ENCODE measurements at regions not wholly inside any gene's neighbourhood (a gene's known extent, or its start where the extent isn't known, plus 50 kb on each side); places are given as distances from the start of the nearest gene placed in this dataset.
A peak's percentile ranks its signal among the peaks of the same experiment; 100 is the strongest.

- no peak for DNase-seq
- Histone ChIP-seq H3K36me3 (ENCODE audit: low read depth) (no peaks in the 10 kb centered on the region), H3K9me3 (no peaks in the 10 kb centered on the region), H3K4me1 (ENCODE audit: low read depth) (no peaks in the 10 kb centered on the region), H3K4me3 (no peak overlapping the region)
- intact Hi-C loops (cut with DNase I, micrococcal nuclease): no loop called here
- TF ChIP-seq CTCF (IDR thresholded peaks at IDR 0.05): no peak
- ATAC-seq: no peak
Observed at GRCh38 chr6:134846031-134846430, 103.9 kb downstream of the ALDH8A1 start.

GRCh38 chr6:134844120-134844519 lies 105.8 kb downstream of the ALDH8A1 start:
- Histone ChIP-seq H3K4me1 (ENCODE audit: low read depth) (no peaks in the 10 kb centered on the region), H3K9me3 (no peaks in the 10 kb centered on the region), H3K4me3 (no peak overlapping the region), H3K36me3 (ENCODE audit: low read depth) (no peaks in the 10 kb centered on the region)
- DNase-seq (no peak), ATAC-seq (no peak)
- intact Hi-C loops (cut with DNase I, micrococcal nuclease): no loop called here
- no peak for TF ChIP-seq CTCF (IDR thresholded peaks at IDR 0.05)

GRCh38 chr6:134840086-134840867 lies 109.6 kb downstream of the ALDH8A1 start:
- TF ChIP-seq CTCF (IDR thresholded peaks at IDR 0.05): no peak
- Histone ChIP-seq H3K9me3 (no peaks in the 10 kb centered on the region), H3K4me1 (ENCODE audit: low read depth) (no peaks in the 10 kb centered on the region), H3K36me3 (ENCODE audit: low read depth) (no peaks in the 10 kb centered on the region), H3K4me3 (no peak overlapping the region)
- intact Hi-C loops (cut with DNase I, micrococcal nuclease): no loop called here
- DNase-seq (peak in 1 of 3 donors; percentile 34), ATAC-seq (peak; percentile 70)

GRCh38 chr6:134835993-134836392 lies 113.9 kb downstream of the ALDH8A1 start:
- no peaks in the 10 kb centered on the region for H3K4me1 ChIP-seq (ENCODE audit: low read depth)
- no peak for ATAC-seq
- no peak for TF ChIP-seq CTCF (IDR thresholded peaks at IDR 0.05)
- DNase-seq: no peak
- no peaks in the 10 kb centered on the region for H3K36me3 ChIP-seq (ENCODE audit: low read depth)
- H3K4me3 ChIP-seq: no peak overlapping the region
- intact Hi-C loops (cut with DNase I, micrococcal nuclease): no loop called here
- H3K9me3 ChIP-seq: no peaks in the 10 kb centered on the region

- Histone ChIP-seq H3K4me3 (no peak overlapping the region), H3K36me3 (ENCODE audit: low read depth) (no peaks in the 10 kb centered on the region), H3K9me3 (no peaks in the 10 kb centered on the region), H3K4me1 (ENCODE audit: low read depth) (no peaks in the 10 kb centered on the region)
- TF ChIP-seq CTCF (IDR thresholded peaks at IDR 0.05): no peak
- intact Hi-C loops (cut with DNase I, micrococcal nuclease): no loop called here
- DNase-seq (no peak), ATAC-seq (no peak)
Observed at GRCh38 chr6:134830940-134831339, 119.0 kb downstream of the ALDH8A1 start.

All from mucosa of descending colon (tissue), 3 donors.